ENCODE measurements at regions not wholly inside any gene's neighbourhood (a gene's known extent, or its start where the extent isn't known, plus 50 kb on each side); places are given as distances from the start of the nearest gene placed in this dataset.

GRCh38 chr2:226622484-226622883 is 177.1 kb downstream of the IRS1 start:
- DNase-seq: no peak

DNA sequence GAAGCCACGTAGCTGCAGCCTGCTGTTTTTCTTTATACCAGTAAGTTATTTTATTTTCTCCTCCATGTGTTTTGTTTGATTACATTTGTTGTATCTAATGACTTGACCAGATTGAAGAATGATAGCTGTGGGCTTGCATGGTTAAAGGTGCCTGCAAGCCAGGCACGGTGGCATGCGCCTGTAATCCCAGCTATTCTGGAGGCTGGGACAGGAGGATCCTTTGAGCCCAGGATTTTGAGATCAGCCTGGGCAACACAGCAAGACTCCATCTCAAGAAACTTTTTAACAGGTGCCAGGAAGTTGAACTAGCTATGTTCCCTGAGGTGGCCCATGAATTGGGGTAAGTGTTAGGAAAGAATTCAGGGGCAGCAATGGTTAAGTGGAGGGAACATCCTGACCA is 179.4 kb downstream of the IRS1 start:
- no peak for DNase-seq

DNA sequence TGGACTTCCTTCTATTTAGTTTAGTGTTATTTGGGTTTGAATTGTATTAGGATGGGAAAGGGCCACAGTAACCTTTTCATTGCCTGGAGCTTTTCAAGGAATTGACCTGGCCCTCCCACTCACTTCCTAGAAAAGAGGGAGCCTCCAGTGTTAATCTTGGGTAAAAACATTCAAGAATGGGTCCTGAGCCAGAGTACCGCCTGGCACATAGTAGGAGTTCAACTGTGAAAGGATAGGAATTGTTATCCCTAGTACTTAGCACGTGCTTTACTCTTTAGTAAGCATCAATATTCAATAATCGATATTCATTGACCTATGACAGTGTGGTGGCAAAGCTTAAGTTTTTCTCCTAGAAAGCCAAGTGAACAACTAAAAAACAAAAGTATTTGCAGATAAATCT is 179.9 kb downstream of the IRS1 start:
- DNase-seq: no peak

DNA sequence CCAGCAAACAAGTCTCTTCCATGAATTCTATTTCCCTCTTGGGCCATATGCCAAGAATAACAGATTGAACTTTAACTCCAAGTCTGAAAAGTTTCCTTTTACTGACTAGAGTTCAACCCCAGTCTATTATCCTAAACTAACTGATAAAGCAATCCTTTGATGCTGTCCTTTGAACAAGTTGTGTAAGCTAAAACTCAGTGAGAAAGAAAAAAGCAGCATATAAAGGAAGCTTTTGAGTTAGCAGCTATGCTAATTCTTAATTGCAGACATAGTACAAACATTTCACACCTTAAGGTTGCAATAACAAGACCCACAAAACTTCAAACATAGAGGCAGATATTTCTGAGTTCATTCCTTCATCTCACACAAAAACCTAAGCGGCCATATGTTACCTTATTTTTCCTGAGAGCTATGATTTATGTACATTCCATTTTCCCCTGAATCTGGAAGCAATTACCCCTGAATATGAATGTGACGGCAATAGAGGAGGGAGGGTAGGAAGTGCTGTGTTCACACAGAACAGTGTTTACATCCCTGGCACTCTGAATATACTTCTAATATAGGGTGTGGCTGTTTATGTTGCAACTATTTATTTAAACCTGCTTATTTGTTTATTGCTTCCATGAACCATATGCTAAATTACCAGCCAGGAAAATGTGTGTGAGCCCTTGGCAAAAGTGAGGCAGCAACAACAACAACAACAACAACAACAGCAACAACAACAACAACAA is 180.6 kb downstream of the IRS1 start:
- DNase-seq: no peak

DNA sequence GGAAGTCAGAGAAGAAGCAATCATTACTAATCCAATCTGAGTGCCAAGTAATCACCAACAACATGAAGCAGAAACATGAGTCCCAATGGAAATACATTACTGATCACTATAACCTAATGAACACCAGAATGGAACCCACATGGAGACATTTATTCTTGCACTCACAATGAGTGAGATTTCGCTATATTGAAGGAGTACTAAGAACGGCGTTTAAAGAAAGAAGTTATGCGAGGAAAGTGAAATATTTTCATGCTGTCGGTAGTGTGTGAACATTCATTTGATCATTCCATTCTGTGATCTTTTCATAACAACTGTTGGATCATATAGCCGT is 181.1 kb downstream of the IRS1 start:
- no peak for DNase-seq

DNA sequence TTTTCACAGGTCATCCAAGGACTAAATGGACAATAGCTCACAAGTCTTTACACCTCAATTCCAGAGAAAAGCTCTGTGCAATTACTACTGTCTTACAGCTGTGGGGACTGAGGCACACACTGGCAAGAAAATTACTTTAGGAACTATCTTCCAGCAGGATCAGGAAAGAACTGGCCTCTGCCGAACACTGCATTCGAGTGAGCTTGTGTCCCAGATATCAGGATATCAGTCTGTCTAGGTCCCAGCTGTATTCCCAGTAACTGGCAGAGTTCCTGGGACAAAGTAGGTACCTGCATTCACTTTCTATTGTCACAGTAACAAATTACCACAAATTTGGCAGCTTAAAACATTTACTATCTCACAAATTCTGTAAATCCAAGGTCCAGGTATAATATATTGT is 183.7 kb downstream of the IRS1 start:
- DNase-seq: no peak

DNA sequence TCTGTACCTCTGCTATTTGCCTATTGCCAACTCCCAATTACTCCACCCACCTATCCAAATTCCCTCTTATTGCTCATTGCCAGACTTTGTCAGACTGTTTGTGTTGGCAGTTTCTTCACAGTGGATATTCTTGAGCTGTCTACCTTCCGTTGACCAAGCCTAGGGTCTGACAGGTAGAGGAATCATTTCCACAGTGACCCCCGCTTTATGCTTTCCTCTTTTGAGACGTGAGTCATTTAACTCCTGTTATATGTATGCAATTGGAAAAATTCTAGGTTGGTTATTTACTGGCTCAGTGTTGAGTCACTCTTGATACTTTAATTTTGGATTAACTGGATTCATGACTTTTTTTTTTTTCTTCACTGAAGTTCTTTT is 187.7 kb downstream of the IRS1 start:
- no peak for DNase-seq

- DNase-seq: no peak
Observed at GRCh38 chr2:226611196-226611943, 188.2 kb downstream of the IRS1 start.

- DNase-seq: no peak
Observed at GRCh38 chr2:226609366-226609765, 190.3 kb downstream of the IRS1 start.

- no peak for DNase-seq
Observed at GRCh38 chr2:226608451-226608850, 191.2 kb downstream of the IRS1 start.

- no peak for DNase-seq
Observed at GRCh38 chr2:226607379-226607778, 192.2 kb downstream of the IRS1 start.

DNA sequence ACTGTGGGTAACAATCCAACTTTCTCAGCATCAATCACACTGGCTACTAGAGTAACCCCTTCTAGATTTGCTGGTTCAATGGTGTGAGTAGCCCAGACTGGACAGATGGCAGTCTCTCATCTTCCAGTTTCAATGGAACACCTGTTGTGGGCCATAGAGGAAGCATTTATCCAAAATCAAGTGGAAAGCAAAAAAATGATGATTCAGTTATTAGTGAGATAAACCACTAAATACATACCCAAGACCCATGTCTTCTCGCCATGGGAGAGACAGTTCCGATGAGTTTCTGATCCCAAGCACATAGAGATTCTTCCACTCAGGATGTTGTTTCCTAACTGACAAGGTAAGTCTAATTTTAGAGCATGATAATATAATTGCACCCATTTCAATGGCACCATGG is 194.0 kb downstream of the IRS1 start:
- no peak for DNase-seq

DNA sequence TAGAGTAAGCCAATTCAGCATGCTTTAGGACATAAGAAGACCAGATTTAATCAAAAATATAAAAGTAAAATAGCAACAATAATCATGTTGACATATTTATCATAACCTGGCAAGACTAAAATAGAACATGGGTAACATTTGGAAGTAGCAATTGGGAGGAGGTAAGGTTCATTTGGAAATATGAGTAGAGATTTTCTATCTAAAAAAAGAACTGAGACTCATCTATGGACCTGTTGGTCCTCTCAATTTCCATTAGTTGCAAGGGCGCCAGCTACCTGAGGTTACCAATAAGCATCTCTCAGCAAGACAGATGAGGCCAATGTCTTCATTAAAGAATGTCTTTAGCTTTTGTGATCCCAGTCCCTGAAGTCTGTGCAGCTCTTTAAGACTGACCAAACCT is 196.0 kb downstream of the IRS1 start:
- DNase-seq: no peak

DNA sequence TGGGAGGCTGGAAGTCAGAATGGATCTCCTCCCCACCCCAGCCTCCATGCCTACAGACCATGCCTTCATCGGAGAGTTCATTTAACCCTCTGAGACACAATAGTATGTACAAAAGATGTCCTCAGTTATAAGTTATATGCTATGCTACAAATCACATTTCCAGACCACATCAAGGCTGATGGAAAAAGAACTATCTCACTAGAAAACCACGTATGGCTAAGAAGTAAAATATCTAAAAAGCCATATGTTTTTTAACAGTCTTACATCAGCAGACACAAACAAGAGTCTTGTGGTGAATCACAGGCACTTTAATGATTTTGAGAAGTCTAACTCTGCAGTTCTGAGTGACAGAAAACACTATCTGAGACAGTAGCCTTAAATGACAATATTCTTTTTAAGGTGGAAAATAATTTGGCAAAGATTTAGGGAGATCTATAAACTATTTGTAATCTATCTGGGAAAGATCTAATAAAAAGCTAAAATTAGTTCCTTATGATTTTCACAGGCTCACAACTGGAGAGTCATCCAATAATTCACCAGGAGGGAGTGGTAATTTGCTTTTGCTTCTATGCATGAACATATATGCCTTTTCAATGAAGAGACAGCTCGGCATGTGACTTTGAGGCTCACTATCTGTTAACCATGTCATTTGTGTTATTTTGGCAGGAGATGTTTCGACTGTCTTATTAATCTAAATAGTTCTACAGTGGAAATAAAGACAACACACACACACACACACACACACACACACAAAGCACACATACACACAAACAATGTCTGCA is 197.5 kb downstream of the IRS1 start:
- no peak for DNase-seq

- no peak for DNase-seq
Observed at GRCh38 chr2:226600802-226601201, 198.8 kb downstream of the IRS1 start.

- no peak for DNase-seq
Observed at GRCh38 chr2:226600184-226600583, 199.4 kb downstream of the IRS1 start.

- DNase-seq: no peak
Observed at GRCh38 chr2:226589043-226589442, 210.6 kb downstream of the IRS1 start.

DNA sequence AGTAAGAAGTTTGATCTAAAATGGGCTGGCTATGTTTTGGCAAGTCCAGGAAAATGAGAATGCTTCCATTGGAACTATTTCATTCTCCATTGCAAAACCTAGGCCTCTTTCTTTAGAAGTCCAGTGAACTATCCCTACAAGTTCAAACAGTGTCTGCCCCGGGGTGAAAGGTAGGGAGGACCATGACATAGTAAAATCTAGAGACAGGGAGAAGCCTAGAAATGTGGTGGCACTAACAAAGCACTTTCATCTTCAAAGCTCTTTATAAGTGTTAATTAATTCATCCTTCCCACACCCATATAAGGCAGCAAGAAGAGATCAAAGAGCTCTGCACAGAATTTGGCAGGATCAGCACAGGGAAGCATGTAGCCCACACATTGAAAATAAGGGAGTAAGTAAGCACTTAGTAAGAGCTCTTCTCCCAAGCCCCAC is 214.5 kb downstream of the IRS1 start:
- no peak for DNase-seq

- no peak for DNase-seq
Observed at GRCh38 chr2:226584518-226585055, 215.0 kb downstream of the IRS1 start.

- DNase-seq: no peak
Observed at GRCh38 chr2:226583715-226584114, 215.9 kb downstream of the IRS1 start.

DNA sequence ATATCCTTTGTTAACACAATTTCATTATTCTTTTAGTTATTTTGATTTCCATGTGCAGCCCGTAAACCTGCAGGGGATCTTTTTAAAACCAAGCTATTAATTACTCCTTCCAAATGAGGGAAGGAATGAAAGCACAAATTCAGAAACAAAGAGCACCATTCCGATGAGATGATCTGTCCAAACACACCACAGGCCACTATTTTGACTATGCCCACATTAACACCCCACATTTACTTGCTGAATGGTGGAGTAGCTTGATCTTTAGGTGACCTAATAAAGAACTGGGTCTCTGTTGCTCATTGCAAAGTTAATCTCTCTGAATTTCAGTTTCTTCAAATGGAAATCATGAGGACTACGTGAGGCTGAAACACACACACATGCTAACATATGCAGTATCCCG is 218.0 kb downstream of the IRS1 start:
- DNase-seq: no peak

DNA sequence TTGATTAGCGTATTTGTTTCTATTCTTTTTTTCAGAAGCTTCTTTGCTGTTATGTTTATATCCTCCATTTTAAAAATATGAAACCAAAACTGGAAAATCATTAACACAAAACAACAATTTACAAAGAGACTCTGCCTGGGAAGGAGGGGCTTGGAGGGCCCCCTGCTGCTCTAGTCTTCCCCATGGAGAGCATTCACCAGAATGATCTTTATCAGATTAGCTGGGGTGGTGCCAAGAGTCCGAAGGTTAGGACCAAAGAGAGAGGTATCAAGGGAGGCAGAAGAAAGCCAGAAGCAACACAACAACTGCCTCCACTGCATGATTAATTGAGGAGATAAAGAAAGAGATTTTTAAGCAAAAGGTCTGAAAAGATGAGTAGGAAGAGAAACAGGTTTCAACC is 218.6 kb downstream of the IRS1 start:
- DNase-seq: no peak

Data from anterior cingulate cortex (tissue), 58 donors.